PC-9 (cell line): ENCODE measurements at regions not wholly inside any gene's neighbourhood (a gene's known extent, or its start where the extent isn't known, plus 50 kb on each side); places are given as distances from the start of the nearest gene placed in this dataset.

Experiments used
- CTCF ChIP-seq: fragments of 200-600 bp; sonication (generic); conservative IDR thresholded peaks from 2 replicates; pipeline ENCODE4 v1.6.1; 2017; ENCODE audit warnings: mixed run types, antibody characterized with exemption, mild to moderate bottlenecking, moderate library complexity
- EZH2 ChIP-seq: fragments of 200-600 bp; sonication (generic); IDR thresholded peaks from 2 replicates; pipeline ENCODE4 v1.8.0; 2017; ENCODE audit warnings: antibody characterized with exemption, low read depth

GRCh38 chr13:78161266-78161665 lies 242.6 kb upstream of the EDNRB start:
- no peak for TF ChIP-seq CTCF
- no peak for TF ChIP-seq EZH2
